ENCODE measurements at regions not wholly inside any gene's neighbourhood (a gene's known extent, or its start where the extent isn't known, plus 50 kb on each side); places are given as distances from the start of the nearest gene placed in this dataset.

DNA sequence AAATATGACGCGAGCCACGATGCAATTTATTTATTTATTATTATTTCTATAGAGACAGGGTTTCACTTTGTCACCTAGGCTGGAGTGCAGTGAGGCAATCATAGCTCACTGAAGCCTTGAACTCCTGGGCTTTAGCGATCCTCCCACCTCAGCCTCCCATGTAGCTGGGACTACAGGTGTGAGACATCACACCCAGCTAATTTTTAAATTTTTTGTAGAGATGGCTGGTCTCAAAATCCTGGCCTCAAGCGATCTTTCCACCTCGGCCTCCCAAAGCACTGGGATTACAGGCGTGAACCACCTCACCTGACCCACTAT, 63.6 kb downstream of the IRF2BP2 start:
- no peaks in the 10 kb centered on the region for H3K9me3 ChIP-seq (ENCODE audit: low read length)
- H3K9ac ChIP-seq (ENCODE audit: insufficient read depth, low read depth, low read length): peak overlapping the region; percentile 69
- ChIA-PET CTCF (ENCODE audit: low intra/inter-chr PET ratio, low total read pairs) (no interaction called here), POLR2A (interaction anchor here (0.8 to 4.1 kb wide), 11 partner anchors 9 to 178 kb away, joined by 3 to 25 read pairs (median 5); partner anchors contain the start of gene IRF2BP2)
- H3K4me3 ChIP-seq (replicated peaks in 1 of 3; ENCODE audit: insufficient read depth in 1 of 3, low read depth in 2 of 3, low read length in 3 of 3): peak overlapping the region; percentile 22 to 67 (median 40)
- no peak for ATAC-seq
- BruUV-seq (replicated peaks): no TSS peak
- no peak for DNase-seq (ENCODE audit: low spot score)
- H3K4me1 ChIP-seq (ENCODE audit: insufficient read depth, low read length): peaks cover 57% of the 10 kb centered on the region
- H3K79me2 ChIP-seq (ENCODE audit: insufficient read depth, low read length): no peaks in the 10 kb centered on the region
- H3K27me3 ChIP-seq (ENCODE audit: control insufficient read depth in 1 of 2, insufficient read depth in 2 of 2, low read length in 2 of 2): peaks cover 0 to 2% of the 10 kb centered on the region in 2 experiments; a peak in 2 of 5 replicates
- FAIRE-seq: no peak
- H2AFZ ChIP-seq (ENCODE audit: low read length): no peak overlapping the region
- 8% methylated on average over 7 of the region's 7 CpGs for whole genome bisulfite sequencing (ENCODE audit: low lambda C conversion rate)
- H3K27ac ChIP-seq (ENCODE audit: extremely low read length, insufficient read depth, low read length): peak overlapping the region; percentile 72
- peak overlapping the region; percentile 80 for H3K4me2 ChIP-seq (ENCODE audit: low read depth, low read length)
- H3K36me3 ChIP-seq (replicated peaks in 1 of 2; ENCODE audit: control insufficient read depth in 1 of 2, insufficient read depth in 2 of 2, low read length in 2 of 2): no peaks in the 10 kb centered on the region
- intact Hi-C loops (cut with micrococcal nuclease; ENCODE audit: unreplicated experiment) (loop anchor here (2.0 to 10.0 kb wide), 2 partner anchors 52 to 54 kb away; no protein-coding TSS in a partner anchor), in situ Hi-C loops (cut with HindIII; ENCODE audit: extremely low pct_ligation_motif_present, low pct_unique_long_range_greater_than_20kb) (no loop called here)
- H4K20me1 ChIP-seq (ENCODE audit: insufficient read depth, low read length): no peaks in the 10 kb centered on the region
- TF ChIP-seq ZNF468 (CRISPR knock-in tag; IDR thresholded peaks at IDR 0.05) (no peak), ZNF264 (CRISPR knock-in tag; IDR thresholded peaks at IDR 0.05) (0 out of 2 replicates have a peak, but pooled peaks have one; percentile 10), ZNF772 (CRISPR knock-in tag; IDR thresholded peaks at IDR 0.05) (no peak), ATRX (CRISPR knock-in tag; IDR thresholded peaks at IDR 0.05; ENCODE audit: borderline replicate concordance) (no peak), ZBTB20 (CRISPR knock-in tag; IDR thresholded peaks at IDR 0.05; ENCODE audit: borderline replicate concordance, low read depth) (no peak), KDM6A (CRISPR knock-in tag; IDR thresholded peaks at IDR 0.05; ENCODE audit: low read depth) (no peak; the same call in 1 of the 2 replicates), MIER3 (CRISPR knock-in tag; IDR thresholded peaks at IDR 0.05; ENCODE audit: borderline replicate concordance) (no peak), PHB2 (IDR thresholded peaks at IDR 0.05; ENCODE audit: partially characterized antibody) (no peak), TBL1XR1 (IDR thresholded peaks at IDR 0.05; ENCODE audit: borderline replicate concordance, low read length, partially characterized antibody) (peak; percentile 0), NCOA2 (CRISPR knock-in tag; IDR thresholded peaks at IDR 0.05) (no peak), ZNF703 (CRISPR knock-in tag; IDR thresholded peaks at IDR 0.05; ENCODE audit: borderline replicate concordance) (no peak), ZNF510 (CRISPR knock-in tag; IDR thresholded peaks at IDR 0.05; ENCODE audit: low read depth) (no peak), SIX4 (CRISPR knock-in tag; IDR thresholded peaks at IDR 0.05) (no peak), KDM4B (CRISPR knock-in tag; IDR thresholded peaks at IDR 0.05) (no peak), HNRNPH1 (optimal IDR thresholded peaks at IDR 0.05; ENCODE audit: low read depth, low read length) (no peak)
- TF ChIP-seq, protein P1, sequence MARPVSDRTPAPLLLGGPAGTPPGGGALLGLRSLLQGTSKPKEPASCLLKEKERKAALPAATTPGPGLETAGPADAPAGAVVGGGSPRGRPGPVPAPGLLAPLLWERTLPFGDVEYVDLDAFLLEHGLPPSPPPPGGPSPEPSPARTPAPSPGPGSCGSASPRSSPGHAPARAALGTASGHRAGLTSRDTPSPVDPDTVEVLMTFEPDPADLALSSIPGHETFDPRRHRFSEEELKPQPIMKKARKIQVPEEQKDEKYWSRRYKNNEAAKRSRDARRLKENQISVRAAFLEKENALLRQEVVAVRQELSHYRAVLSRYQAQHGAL (CRISPR knock-in tag; IDR thresholded peaks at IDR 0.05; ENCODE audit: not compliant biosample characterization): no peak
- TF ChIP-seq, protein P2, sequence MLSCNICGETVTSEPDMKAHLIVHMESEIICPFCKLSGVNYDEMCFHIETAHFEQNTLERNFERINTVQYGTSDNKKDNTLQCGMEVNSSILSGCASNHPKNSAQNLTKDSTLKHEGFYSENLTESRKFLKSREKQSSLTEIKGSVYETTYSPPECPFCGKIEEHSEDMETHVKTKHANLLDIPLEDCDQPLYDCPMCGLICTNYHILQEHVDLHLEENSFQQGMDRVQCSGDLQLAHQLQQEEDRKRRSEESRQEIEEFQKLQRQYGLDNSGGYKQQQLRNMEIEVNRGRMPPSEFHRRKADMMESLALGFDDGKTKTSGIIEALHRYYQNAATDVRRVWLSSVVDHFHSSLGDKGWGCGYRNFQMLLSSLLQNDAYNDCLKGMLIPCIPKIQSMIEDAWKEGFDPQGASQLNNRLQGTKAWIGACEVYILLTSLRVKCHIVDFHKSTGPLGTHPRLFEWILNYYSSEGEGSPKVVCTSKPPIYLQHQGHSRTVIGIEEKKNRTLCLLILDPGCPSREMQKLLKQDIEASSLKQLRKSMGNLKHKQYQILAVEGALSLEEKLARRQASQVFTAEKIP (CRISPR knock-in tag; IDR thresholded peaks at IDR 0.05; ENCODE audit: borderline replicate concordance): no peak
- TF ChIP-seq, protein P3, sequence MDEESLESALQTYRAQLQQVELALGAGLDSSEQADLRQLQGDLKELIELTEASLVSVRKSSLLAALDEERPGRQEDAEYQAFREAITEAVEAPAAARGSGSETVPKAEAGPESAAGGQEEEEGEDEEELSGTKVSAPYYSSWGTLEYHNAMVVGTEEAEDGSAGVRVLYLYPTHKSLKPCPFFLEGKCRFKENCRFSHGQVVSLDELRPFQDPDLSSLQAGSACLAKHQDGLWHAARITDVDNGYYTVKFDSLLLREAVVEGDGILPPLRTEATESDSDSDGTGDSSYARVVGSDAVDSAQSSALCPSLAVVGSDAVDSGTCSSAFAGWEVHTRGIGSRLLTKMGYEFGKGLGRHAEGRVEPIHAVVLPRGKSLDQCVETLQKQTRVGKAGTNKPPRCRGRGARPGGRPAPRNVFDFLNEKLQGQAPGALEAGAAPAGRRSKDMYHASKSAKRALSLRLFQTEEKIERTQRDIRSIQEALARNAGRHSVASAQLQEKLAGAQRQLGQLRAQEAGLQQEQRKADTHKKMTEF (CRISPR knock-in tag; IDR thresholded peaks at IDR 0.05): 0 out of 2 replicates have a peak, but pooled peaks have one; percentile 60
- TF ChIP-seq, protein P4, sequence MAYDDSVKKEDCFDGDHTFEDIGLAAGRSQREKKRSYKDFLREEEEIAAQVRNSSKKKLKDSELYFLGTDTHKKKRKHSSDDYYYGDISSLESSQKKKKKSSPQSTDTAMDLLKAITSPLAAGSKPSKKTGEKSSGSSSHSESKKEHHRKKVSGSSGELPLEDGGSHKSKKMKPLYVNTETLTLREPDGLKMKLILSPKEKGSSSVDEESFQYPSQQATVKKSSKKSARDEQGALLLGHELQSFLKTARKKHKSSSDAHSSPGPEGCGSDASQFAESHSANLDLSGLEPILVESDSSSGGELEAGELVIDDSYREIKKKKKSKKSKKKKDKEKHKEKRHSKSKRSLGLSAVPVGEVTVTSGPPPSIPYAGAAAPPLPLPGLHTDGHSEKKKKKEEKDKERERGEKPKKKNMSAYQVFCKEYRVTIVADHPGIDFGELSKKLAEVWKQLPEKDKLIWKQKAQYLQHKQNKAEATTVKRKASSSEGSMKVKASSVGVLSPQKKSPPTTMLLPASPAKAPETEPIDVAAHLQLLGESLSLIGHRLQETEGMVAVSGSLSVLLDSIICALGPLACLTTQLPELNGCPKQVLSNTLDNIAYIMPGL (CRISPR knock-in tag; IDR thresholded peaks at IDR 0.05; ENCODE audit: borderline replicate concordance in 1 of 2, low read depth in 1 of 2): no peak

Data from HepG2 (cell line).